Jurkat, Clone E6-1 (cell line): ENCODE measurements at regions not wholly inside any gene's neighbourhood (a gene's known extent, or its start where the extent isn't known, plus 50 kb on each side); places are given as distances from the start of the nearest gene placed in this dataset.

Source experiments
- DNase-seq: peaks from one replicate; pipeline ENCODE4 v3.0.0-alpha.2; 2011; ENCODE audit warnings: low read depth, low spot score
- H3K4me3 ChIP-seq: 2 replicates; pipeline ENCODE4 v1.5.1; 2011; ENCODE audit warnings: mild to moderate bottlenecking, low read length, control low read depth, moderate library complexity

DNA sequence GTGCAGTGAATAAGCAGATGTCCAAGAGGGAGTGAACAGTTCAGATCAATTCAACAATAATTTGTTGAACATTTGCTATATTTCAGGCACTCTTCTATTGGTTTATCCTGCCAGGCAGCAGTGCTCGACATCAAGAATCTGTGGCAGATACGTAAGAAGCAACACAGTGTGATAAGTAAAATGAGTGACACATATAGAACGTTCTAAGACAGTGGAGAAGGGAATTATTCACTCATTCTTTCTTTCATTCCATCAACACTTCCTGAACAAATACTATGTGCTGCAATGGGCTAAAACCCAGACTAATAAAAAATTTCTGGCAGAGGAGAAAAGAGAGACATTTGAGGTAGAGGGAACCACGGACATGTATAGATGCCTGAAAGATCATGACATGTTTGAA lies 89.9 kb upstream of the GLIS3 start:
- no peak for DNase-seq
- H3K4me3 ChIP-seq: no peak overlapping the region

DNA sequence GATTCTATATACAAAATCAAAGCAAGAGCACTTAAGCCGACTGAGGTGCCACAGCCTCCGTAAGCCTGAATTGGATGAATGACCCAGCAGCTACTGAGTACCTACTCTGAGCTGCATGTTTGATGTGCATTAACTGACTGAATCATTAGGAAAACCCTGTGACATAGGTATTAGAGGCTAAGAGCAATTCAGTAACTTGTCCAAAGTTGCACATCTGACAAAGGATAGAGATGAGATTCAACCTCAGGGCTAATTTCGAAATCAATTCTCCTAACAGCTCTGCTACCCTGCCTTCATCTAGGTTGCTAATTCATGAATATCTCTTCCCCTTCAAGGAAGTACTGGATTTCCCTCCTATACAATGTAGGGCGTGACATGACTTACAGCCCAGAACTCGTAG lies 89.1 kb upstream of the GLIS3 start:
- H3K4me3 ChIP-seq: no peak overlapping the region
- DNase-seq: no peak

DNA sequence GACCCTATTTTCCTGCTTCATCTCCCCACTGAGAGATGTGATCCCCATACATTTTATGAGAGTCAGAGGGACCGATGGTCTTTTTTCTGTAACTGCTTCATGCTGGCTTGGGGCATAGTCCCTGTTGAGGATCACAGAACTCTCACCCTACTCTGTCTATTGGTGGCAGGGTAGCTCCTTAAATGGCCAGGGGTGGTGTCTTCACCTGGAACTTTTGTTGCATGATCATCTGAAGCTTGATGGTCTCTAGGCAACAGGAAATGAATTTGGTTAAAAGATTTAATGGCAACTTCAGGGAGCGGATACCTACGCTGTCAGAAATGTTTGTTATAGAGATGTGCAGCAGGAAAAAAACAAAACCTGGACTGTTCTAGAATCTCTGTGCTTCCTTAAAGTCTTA lies 87.0 kb upstream of the GLIS3 start:
- no peak overlapping the region for H3K4me3 ChIP-seq
- no peak for DNase-seq

DNA sequence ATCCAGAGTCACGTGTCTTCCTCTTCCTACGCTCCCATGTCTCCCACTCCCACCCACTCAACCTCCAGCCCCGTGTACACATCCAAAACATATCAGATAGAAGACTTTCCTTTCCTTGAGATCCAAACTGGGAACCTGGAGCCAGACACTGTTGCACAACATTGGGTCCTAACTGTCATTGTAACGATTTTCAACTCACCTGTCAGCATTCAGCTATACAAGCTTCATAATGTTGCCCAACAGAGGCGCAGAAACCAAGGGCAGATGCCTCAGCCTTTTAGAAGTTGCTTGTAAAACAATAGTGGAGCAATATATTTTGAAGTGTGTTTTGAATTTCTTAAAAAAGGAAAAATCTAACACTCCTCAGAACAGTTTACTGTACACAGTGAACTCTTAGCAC lies 84.9 kb upstream of the GLIS3 start:
- DNase-seq: no peak
- no peak overlapping the region for H3K4me3 ChIP-seq

DNA sequence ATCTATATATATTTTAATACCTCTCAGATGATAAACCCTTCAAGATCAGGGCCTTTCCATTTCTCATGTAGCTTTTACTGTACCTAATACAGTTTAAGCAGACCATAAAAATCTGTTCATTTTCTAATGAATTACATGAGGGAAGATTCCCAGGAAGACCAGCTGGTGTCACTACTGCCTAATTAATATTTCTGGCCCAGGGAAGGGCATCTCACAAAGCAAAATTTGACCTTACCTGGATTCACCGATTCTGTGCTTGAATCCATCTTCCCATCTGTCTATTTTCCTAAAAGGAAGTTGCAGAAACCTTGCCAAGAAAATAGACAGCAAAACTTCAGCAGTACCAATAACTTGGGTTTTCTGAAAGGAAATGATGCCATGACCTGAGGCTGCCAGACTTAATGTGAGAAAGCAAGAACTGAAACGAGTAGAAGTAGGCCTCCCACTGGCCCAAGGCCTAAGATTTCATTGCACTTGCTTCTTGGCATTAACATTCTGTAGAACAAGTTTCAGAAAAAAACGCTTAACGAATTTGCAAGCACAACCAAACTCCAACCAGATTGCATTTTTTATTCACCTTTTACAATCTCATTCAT lies 83.0 kb upstream of the GLIS3 start:
- no peak overlapping the region for H3K4me3 ChIP-seq
- DNase-seq: no peak

DNA sequence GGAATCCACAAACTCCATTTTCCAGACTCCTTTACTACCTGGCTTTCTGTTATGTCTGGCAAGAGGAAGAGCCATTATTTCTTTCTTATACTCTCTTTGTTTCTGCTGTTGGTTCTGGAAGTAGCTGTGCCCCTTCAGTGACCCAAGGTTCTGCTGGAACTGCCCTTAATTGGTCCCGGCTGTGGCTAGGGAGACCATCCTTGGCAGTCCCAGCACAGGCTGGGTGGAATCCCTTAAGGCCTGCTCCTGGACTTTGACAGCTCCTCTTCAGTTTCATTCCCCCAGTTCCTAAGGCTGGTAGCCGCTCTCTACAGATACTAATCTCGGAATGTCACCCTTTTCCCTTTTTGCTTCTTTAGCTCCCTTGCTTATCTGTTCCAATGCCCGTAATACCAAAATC lies 81.9 kb upstream of the GLIS3 start:
- no peak for DNase-seq
- H3K4me3 ChIP-seq: no peak overlapping the region

DNA sequence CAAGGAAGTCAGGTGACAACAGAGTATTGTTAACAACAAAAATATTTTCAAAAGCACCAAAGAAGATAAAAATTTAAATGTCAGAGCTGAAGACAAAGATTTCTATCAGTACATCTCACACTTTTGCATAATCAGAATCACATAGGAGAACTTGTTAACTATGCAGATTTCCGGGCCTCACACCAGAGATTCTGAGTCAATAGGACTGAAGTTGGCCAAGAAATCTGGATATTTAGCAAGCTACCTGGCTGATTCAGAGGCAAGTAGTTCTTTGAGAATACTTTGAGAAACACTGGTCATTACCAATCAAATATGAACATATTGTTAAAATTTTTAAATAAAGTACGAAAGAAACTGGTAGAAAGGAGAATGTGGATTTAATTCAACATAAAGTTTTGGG lies 80.5 kb upstream of the GLIS3 start:
- no peak overlapping the region for H3K4me3 ChIP-seq
- no peak for DNase-seq

DNA sequence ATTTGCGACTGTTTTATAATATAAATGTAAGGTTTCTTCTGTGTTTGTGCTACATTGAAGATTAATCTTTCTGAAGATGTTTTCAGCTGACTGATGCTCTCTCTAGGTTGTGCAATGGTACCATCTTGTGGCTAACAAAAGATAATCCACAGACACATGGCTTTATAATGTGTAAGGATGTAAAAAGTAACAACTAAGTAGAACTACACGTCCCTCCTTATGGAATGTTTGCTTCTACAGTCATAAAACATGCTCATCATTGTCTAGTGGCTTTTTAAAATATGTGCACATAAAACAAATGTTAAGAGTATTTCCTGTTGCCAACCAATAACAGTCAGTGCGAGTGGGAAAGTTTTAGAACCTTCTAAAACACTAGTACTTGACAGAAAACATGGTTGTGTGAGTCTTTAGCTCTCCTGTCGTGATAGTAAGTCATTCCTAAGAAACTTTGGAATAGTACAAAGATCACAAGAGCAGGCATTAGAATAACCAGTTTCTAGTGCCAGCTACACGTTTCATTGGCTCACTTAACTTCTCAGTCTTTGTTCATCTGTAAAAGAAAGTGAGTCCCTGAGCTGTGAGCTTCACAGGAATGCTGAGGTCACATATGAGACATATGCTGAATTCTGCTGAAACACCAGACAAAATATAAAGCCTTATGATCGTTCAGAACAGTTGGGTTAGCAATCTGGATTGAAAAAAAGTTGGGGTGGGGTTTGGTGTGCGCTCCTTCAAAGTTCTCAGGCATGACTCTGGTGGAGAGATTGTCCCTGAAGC lies 75.7 kb upstream of the GLIS3 start:
- DNase-seq: peak; percentile 9
- no peak overlapping the region for H3K4me3 ChIP-seq

DNA sequence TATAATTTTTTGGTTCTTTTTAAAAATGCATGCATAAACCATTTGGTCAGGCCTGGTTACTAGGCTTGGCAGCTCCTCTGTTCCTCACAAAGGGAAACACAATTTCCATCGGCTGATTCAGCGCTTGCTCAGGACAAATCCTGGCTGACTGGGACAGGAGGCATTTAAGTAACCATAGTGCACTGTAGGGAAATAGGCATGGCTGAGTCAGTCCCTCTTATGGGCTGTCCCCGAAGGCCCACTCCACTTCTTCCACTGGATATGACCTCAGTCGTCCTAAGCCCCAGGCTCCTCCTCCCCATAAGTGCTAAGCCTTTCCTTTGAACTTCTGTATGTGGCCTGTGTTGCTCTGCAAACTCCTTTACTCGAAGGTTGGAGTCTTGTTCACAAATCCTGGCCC lies 71.2 kb upstream of the GLIS3 start:
- H3K4me3 ChIP-seq: no peak overlapping the region
- DNase-seq: no peak

DNA sequence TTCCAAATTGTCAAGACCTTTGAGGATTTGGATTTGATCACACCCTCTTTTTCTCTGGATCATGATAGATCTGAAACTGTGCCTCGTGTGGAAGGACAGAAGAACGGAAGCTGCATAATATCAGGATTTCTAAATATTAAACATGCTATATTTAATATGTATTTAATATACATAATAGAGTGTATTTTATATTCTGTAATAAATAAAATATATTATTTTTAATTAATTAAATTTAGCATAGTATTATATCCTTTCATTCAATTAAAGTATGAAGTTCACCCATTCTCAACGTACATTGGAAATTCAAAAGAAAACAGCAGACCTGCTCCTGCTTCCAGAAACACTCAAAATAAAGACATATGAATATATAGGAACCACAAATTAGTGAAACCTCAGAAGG lies 70.6 kb upstream of the GLIS3 start:
- no peak overlapping the region for H3K4me3 ChIP-seq
- no peak for DNase-seq

DNA sequence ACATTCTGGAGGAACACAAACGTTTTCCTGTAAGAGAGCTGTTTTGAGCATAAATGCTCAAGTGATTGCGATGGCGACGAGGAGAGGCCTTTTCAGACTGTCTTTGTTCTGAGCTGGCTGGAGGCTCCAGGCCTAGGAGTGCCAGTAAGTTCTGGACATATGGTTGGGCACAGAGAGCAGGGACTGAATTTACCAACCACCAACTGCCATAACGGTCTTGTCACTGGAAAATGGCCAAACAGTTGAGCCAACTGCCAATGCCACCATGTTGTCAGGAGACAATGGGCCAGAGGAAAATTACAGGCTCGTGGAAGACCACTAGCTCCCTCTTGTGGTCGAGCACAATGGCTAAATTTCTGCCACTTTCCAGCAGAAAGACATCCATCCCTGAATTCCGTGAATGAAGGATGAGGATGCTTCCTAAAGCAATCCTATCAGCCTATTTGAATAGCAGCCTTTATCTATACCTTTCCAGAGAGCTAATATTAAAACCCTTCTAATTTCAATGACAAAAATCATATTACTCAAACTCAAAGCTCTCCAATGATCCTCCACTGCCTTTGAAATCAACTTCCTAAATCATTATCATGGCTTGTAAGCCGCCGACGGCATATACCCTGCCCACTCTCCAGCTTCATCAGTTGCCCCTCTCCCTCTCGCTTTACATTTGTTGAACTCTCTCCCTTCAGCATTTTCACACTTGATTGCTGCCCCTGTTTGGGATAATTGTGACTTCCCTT lies 66.9 kb upstream of the GLIS3 start:
- peak; percentile 10 for DNase-seq
- no peak overlapping the region for H3K4me3 ChIP-seq

DNA sequence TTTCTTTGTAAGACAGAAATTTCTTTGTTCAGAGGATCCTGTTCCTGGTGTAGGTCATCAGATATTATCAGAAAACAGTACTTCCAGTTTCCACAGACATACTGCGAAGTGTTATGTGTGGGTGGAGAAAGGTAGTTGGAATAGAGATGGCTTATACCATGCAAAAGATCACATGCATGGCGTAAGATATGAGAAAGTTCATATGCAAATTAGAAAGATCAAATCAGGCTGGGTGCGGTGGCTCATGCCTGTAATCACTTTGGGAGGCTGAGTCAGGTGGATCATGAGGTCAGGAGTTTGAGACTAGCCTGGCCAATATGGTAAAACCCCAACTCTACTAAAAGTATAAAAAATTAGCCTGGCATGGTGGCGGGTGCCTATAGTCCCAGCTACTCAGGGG lies 65.2 kb upstream of the GLIS3 start:
- no peak overlapping the region for H3K4me3 ChIP-seq
- DNase-seq: no peak

DNA sequence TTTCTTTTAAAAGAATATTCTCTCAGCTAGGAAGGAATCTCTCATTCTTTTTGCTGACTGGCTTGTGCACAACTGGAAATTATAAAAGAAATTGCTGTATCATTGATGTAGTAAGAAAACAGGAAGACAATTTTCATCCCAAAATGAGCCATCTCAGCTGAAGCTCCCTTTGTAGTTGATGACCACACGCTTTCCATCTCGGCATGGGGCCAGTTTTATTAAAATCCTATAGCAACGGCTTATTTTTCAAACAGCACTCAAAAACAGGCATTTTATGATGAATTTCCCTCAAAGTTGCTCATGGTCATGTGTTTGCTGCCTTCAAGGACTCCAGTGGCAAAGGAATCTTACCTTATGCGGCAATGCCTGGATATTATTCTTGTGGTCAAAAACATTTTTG lies 62.4 kb upstream of the GLIS3 start:
- no peak overlapping the region for H3K4me3 ChIP-seq

DNA sequence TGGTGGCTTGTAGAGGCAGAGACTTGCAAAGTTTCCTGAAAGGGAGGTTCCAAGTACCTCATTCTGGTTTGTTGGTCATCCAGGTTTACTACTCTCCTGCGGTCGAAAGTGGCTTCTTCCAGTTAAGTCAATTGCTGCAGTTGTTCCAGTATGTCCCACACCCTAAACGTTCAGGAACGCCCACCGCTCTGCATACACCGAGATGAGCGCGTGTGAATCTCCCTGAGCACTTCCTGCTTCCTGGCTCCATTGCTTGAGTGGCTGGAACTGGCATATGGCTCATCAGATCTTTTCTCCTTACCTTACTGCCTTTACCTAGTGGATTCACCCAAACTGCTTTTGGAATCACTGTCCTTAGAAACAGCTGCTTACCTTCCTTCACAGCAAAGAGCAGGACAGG lies 59.1 kb upstream of the GLIS3 start:
- no peak overlapping the region for H3K4me3 ChIP-seq
- no peak for DNase-seq

More for the DNA sequence above, 62.4 kb upstream of the GLIS3 start:
- no peak for DNase-seq

DNA sequence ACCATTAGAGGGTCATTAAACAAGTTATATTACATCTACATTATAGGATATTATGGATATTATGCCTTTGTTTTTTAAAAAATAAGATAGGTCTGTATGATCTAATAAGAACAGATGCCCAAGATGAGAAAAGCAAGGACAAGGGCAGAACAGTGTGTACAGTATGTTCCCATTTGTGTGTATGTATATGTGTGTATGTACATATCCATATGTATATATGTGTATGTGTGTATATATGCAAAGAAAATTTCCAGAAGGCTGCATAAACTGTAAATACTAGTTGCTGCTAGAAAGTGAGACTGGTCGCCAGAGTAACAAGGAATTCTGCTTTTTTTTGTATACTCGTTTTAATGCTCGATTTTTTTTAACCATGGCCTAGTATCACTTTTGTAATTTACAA lies 58.1 kb upstream of the GLIS3 start:
- no peak for DNase-seq
- no peak overlapping the region for H3K4me3 ChIP-seq

DNA sequence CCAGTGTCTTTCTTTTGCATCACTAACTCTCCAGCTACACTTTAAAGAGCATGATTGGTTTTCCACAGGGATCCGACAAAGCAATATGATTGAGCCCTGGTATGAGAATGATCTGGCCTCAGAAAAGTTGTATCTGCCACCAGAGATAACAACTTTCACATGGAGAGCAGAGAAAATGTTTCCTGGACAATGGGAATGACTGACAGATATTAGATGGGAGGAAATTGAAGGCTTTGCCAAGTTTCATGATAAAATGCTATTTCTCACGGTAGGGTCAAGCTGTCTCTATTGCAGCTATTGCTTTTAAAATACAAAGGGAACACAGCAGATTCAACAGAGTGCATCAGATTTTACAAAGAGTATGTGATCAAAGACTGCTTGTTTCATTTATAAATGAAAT lies 56.4 kb upstream of the GLIS3 start:
- no peak for DNase-seq
- H3K4me3 ChIP-seq: no peak overlapping the region

DNA sequence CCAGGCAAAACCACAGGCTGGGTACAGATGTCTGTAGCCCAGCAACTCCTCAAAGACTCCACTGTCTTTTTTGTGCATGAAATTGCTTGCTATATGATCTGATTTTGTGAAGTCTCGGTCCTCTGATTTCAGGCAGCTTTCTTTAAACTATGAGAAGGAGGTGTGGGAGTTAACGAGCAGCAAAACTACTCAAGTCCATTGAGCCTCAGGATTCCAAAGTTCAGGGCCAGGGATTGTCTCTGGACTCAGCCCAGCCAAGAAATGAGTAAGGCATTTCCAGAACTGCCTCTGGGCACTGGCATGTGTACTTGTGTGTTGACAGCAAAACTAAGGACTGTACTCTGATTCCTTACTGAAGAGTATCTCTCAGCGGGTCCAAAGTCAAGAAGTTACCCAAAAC lies 53.4 kb upstream of the GLIS3 start:
- DNase-seq: no peak
- H3K4me3 ChIP-seq: no peak overlapping the region

DNA sequence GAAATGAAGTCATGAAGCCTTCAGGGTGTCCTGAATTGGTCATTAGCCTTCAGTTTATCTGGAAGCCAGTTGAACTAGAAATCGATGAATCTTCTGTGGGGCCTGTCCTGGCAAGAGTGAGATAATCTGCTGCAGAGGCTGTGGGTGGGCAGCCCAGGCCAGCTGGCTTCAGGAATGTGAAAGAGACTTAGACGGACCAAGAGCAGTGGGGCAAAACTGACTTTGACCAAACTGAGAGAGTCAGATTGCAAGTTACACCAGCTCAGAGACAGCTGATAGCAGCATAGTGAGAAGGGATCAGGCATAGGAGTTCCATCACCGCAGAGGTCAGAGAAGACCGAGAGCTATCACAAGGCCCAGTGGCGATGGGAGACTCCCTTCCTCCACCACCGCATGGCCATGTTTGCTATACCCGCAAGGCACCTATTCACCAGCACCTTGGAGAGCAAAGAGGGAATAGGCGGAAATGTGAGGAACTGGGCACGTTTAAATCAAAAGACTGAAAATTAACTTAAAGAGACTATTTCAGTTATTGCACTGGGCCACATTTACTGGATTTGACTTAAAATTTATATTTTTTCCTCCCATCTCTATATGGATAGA lies 50.0 kb upstream of the GLIS3 start:
- no peak for DNase-seq
- no peak overlapping the region for H3K4me3 ChIP-seq
